Dendritic cell treated with granulocyte-macrophage colony-stimulating factor and Interleukin-4, amounts not matched to agents 40 ng/mL and 50 ng/mL, for 4 days (primary cell): ENCODE measurements at regions not wholly inside any gene's neighbourhood (a gene's known extent, or its start where the extent isn't known, plus 50 kb on each side); places are given as distances from the start of the nearest gene placed in this dataset.

ENCODE experiments used
- H3K27ac Mint-ChIP-seq: one replicate; pipeline ENCODE4 v1.8.0; 2022; ENCODE audit warnings: mild to moderate bottlenecking, mixed read lengths
- H3K27me3 Mint-ChIP-seq: one replicate; pipeline ENCODE4 v1.8.0; 2022; ENCODE audit warnings: mild to moderate bottlenecking, mixed read lengths
- H3K36me3 Mint-ChIP-seq: one replicate; pipeline ENCODE4 v1.8.0; 2022; ENCODE audit warnings: low read depth, mixed read lengths
- H3K4me1 Mint-ChIP-seq: one replicate; pipeline ENCODE4 v1.8.0; 2022; ENCODE audit warnings: low read depth, mixed read lengths
- H3K4me3 Mint-ChIP-seq: one replicate; pipeline ENCODE4 v1.8.0; 2022; ENCODE audit warnings: mild to moderate bottlenecking, moderate library complexity, mixed read lengths
- H3K9me3 Mint-ChIP-seq: one replicate; pipeline ENCODE4 v1.8.0; 2022; ENCODE audit warnings: mixed read lengths
- intact Hi-C: fragments of 100-400 bp; cut with micrococcal nuclease; formaldehyde crosslinking; loops from one replicate; pipeline ENCODE4 v1.15.0; 2022

DNA sequence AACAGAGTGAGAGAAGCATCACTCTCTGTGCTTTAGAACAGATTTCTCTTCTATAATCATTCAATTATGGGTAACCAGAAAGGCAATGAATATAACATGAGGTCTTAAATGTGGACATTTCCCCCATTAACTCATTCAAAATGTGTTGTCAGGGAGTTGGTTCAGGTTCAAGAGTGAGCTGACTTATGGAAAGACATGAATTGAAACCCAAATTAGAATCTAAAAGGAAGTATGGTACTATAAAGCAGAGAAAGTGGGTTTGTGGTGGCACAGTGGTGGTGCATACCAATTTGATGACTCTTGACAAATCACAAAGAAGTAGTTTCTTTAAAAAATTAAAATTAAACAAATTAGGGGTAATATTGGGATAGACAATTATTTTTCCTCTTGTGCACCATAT, 114.6 kb upstream of the MEOX2 start:
- H3K27ac Mint-ChIP-seq: no peak overlapping the region
- no peak overlapping the region for H3K4me3 Mint-ChIP-seq
- H3K27me3 Mint-ChIP-seq: no peaks in the 10 kb centered on the region
- intact Hi-C loops: no loop called here
- H3K9me3 Mint-ChIP-seq: no peaks in the 10 kb centered on the region
- no peaks in the 10 kb centered on the region for H3K36me3 Mint-ChIP-seq
- H3K4me1 Mint-ChIP-seq: no peaks in the 10 kb centered on the region

DNA sequence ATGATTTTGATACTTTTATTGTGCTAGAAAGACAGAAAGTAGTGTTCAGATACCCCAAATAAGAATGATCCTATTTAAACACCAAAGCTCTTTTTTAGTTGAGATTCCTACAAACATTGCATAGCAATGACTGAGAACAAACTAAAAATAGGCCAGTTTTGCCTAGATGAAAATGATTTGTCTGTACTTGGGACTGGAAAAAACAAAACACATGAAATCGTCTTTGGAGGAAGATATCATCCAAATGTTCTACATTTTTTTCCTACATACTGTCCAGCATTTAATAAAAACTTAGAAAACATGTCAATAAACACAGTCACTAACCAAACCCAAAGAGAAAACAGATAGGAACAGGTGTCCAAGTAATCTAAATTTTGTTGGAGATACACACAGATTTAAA, 111.6 kb upstream of the MEOX2 start:
- H3K27ac Mint-ChIP-seq: no peak overlapping the region
- peaks cover 9% of the 10 kb centered on the region for H3K9me3 Mint-ChIP-seq
- H3K4me3 Mint-ChIP-seq: no peak overlapping the region
- H3K27me3 Mint-ChIP-seq: no peaks in the 10 kb centered on the region
- intact Hi-C loops: no loop called here
- H3K4me1 Mint-ChIP-seq: no peaks in the 10 kb centered on the region
- no peaks in the 10 kb centered on the region for H3K36me3 Mint-ChIP-seq

GRCh38 chr7:15795393-15795792, 108.9 kb upstream of the MEOX2 start:
- intact Hi-C loops: no loop called here
- H3K4me3 Mint-ChIP-seq: no peak overlapping the region
- no peaks in the 10 kb centered on the region for H3K27me3 Mint-ChIP-seq
- no peaks in the 10 kb centered on the region for H3K4me1 Mint-ChIP-seq
- H3K9me3 Mint-ChIP-seq: peaks cover 9% of the 10 kb centered on the region
- H3K27ac Mint-ChIP-seq: no peak overlapping the region
- no peaks in the 10 kb centered on the region for H3K36me3 Mint-ChIP-seq

DNA sequence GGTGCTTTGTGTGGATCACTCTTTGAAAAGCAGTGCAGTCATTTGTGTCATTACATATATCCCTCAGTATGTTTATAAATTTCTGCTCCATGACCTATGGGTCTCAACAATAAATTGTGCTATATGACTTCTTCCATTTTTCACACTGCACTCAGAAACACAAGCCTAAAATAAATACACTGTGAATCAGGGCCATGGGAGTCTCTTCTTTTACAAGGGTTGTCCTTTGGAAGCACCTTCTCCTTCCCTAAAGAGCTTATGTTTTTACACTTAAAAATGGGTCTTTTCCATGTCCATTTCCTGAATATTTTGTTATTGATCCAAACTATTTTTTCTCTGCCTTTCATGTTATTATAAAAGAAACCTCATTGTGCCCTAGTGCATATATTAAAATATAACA, 108.3 kb upstream of the MEOX2 start:
- no peaks in the 10 kb centered on the region for H3K4me1 Mint-ChIP-seq

DNA sequence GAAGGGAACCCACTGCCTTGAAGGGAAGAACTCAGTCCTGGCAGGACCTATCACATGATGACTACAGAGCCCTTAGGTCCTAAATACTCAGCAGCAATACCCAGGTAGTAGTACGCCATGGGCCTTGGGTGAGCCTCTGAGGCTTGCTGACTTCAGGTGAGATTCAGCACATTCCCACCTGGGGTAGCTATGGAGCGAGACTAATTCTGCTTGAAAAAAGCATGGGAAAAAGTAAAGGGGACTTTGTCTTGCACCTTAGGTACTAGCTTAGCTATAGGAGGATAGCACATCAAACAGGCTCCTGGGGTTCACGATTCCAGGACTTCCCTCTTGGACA, 98.2 kb upstream of the MEOX2 start:
- no peak overlapping the region for H3K27ac Mint-ChIP-seq
- H3K27me3 Mint-ChIP-seq: no peaks in the 10 kb centered on the region
- H3K4me3 Mint-ChIP-seq: no peak overlapping the region
- no peaks in the 10 kb centered on the region for H3K36me3 Mint-ChIP-seq
- intact Hi-C loops: no loop called here
- peaks cover 13% of the 10 kb centered on the region for H3K9me3 Mint-ChIP-seq
- H3K4me1 Mint-ChIP-seq: no peaks in the 10 kb centered on the region

More for the DNA sequence above, 108.3 kb upstream of the MEOX2 start:
- Mint-ChIP-seq H3K9me3 (peaks cover 9% of the 10 kb centered on the region), H3K36me3 (no peaks in the 10 kb centered on the region), H3K4me3 (no peak overlapping the region), H3K27ac (no peak overlapping the region), H3K27me3 (no peaks in the 10 kb centered on the region)
- intact Hi-C loops: no loop called here

- Mint-ChIP-seq H3K36me3 (no peaks in the 10 kb centered on the region), H3K9me3 (peaks cover 13% of the 10 kb centered on the region), H3K4me3 (no peak overlapping the region), H3K27ac (no peak overlapping the region), H3K27me3 (no peaks in the 10 kb centered on the region), H3K4me1 (no peaks in the 10 kb centered on the region)
- intact Hi-C loops: no loop called here
Measured at GRCh38 chr7:15783987-15784693, 97.7 kb upstream of the MEOX2 start.

DNA sequence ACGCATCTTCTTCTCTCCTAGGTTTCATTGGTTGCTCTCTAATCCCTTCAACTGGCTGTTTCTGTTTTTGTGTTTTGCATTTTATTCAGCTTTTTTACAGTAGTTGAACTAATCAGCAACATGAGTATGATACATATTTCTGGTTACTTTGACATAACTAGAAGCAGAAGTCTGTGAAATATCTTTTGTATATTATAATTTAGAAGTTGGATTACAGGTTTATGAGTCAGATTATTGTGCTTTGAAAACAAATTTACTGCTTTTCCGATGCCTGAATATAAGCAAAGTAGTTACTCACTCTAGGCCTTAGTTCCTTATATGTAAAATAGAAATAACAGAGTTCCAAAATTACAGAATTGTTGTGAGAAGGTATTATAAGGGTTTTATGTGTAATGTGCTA, 96.2 kb upstream of the MEOX2 start:
- no peaks in the 10 kb centered on the region for H3K4me1 Mint-ChIP-seq
- intact Hi-C loops: no loop called here
- no peak overlapping the region for H3K27ac Mint-ChIP-seq
- H3K4me3 Mint-ChIP-seq: no peak overlapping the region
- H3K9me3 Mint-ChIP-seq: peaks cover 4% of the 10 kb centered on the region
- no peaks in the 10 kb centered on the region for H3K27me3 Mint-ChIP-seq
- no peaks in the 10 kb centered on the region for H3K36me3 Mint-ChIP-seq

DNA sequence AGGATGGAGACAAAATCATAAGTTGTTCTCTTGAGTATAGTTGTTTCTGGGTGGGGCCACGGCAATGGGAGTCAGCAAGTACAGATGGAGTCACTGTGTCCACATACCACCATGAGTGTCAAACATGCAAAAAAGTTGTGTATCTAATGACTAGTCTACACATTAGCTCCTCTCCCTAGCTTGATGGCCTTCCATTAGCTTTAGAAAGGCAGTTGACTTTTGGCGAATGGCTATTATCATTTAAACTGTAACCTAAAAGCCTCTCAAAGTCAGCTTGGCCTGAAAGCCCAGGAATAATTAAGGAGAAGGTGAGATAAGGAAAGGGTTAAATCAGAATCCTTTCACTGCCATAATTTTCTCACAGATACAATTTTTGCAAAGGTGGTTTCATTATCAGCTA, 95.5 kb upstream of the MEOX2 start:
- no peaks in the 10 kb centered on the region for H3K36me3 Mint-ChIP-seq
- no peaks in the 10 kb centered on the region for H3K4me1 Mint-ChIP-seq
- no peaks in the 10 kb centered on the region for H3K9me3 Mint-ChIP-seq
- H3K27ac Mint-ChIP-seq: no peak overlapping the region
- no peaks in the 10 kb centered on the region for H3K27me3 Mint-ChIP-seq
- no peak overlapping the region for H3K4me3 Mint-ChIP-seq
- intact Hi-C loops: no loop called here

- intact Hi-C loops: no loop called here
- Mint-ChIP-seq H3K27me3 (no peaks in the 10 kb centered on the region), H3K4me3 (no peak overlapping the region), H3K36me3 (no peaks in the 10 kb centered on the region), H3K4me1 (no peaks in the 10 kb centered on the region), H3K9me3 (no peaks in the 10 kb centered on the region), H3K27ac (no peak overlapping the region)
Measured at GRCh38 chr7:15780271-15780670, 93.8 kb upstream of the MEOX2 start.

DNA sequence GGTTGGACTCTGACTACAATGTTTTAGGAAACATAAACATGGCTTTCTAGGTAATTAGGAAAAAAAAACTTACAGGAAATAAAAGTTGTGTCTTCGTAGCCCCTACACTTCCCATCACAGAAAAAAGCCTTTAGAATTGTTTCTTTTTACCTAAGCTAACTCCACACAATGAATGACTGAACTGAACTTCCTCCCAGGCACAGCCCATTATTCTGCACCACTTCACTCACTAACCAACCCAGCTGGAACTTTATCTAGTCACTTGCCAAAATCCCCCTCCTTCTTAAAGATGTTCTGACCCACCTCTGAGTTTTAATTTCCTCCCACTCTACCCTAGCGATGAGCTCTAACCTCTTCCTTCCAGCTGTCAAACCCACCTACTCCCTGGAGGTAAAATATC, 91.7 kb upstream of the MEOX2 start:
- H3K36me3 Mint-ChIP-seq: no peaks in the 10 kb centered on the region
- H3K27ac Mint-ChIP-seq: no peak overlapping the region
- H3K27me3 Mint-ChIP-seq: no peaks in the 10 kb centered on the region
- H3K4me1 Mint-ChIP-seq: no peaks in the 10 kb centered on the region
- intact Hi-C loops: no loop called here
- no peak overlapping the region for H3K4me3 Mint-ChIP-seq
- H3K9me3 Mint-ChIP-seq: peaks cover 9% of the 10 kb centered on the region

- peaks cover 22% of the 10 kb centered on the region for H3K9me3 Mint-ChIP-seq
Measured at GRCh38 chr7:15765753-15766152, 79.3 kb upstream of the MEOX2 start.

GRCh38 chr7:15764851-15765382, 78.4 kb upstream of the MEOX2 start:
- H3K27me3 Mint-ChIP-seq: no peaks in the 10 kb centered on the region
- H3K36me3 Mint-ChIP-seq: no peaks in the 10 kb centered on the region
- no peak overlapping the region for H3K27ac Mint-ChIP-seq
- intact Hi-C loops: no loop called here
- H3K4me3 Mint-ChIP-seq: no peak overlapping the region
- no peaks in the 10 kb centered on the region for H3K4me1 Mint-ChIP-seq
- H3K9me3 Mint-ChIP-seq: peaks cover 13% of the 10 kb centered on the region

More at GRCh38 chr7:15765753-15766152, 79.3 kb upstream of the MEOX2 start:
- no peaks in the 10 kb centered on the region for H3K36me3 Mint-ChIP-seq
- H3K27me3 Mint-ChIP-seq: no peaks in the 10 kb centered on the region
- no peaks in the 10 kb centered on the region for H3K4me1 Mint-ChIP-seq
- intact Hi-C loops: no loop called here
- H3K4me3 Mint-ChIP-seq: no peak overlapping the region
- H3K27ac Mint-ChIP-seq: no peak overlapping the region

GRCh38 chr7:15764010-15764409, 77.5 kb upstream of the MEOX2 start:
- Mint-ChIP-seq H3K4me1 (no peaks in the 10 kb centered on the region), H3K4me3 (no peak overlapping the region), H3K27ac (no peak overlapping the region), H3K9me3 (peaks cover 14% of the 10 kb centered on the region), H3K36me3 (no peaks in the 10 kb centered on the region), H3K27me3 (no peaks in the 10 kb centered on the region)
- intact Hi-C loops: no loop called here

DNA sequence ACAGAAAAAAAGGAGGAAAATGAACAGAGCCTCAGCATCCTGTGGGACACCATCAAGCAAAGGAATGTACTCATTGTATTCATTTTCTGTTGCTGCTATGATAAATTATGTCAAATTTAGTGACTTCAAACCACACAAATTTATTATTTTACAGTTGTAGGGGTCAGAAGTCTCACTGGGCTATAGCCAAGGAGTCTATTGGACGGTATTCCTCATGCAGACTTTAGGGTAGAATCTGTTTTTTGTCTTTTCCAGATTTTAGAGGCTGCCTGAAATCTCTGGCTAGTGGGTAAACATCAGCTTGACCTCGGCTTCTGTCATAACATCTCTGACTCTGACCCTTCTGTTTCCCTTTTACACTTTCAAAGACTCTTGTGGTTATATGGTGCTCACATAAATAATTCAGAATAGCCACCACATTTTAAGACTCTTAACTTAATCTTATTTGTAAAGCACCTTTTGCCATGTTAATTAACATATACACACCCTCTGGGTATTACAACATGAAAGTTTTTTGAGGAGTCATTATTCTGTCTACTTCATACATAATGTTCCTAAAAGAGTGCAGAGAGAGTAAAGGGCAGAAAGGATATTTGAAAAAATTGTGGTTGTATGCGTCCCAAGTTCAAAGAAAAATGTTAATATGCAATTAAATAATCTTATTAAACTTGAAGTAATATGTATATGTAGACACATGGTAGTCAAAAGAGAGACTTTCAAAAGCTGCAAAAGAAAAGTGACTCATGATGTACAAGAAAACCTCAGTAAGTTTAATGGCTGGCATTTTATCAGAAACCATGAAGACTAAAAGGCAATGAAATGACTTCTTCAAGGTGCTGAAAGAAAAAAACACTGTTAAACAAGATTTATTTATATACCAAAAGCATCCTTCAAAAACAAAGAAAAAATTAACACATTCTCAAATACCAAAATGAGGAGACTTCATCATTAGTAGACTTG, 70.8 kb upstream of the MEOX2 start:
- peaks cover 9% of the 10 kb centered on the region for H3K9me3 Mint-ChIP-seq
- H3K27ac Mint-ChIP-seq: no peak overlapping the region
- H3K4me1 Mint-ChIP-seq: no peaks in the 10 kb centered on the region
- no peaks in the 10 kb centered on the region for H3K36me3 Mint-ChIP-seq
- intact Hi-C loops: no loop called here
- no peak overlapping the region for H3K4me3 Mint-ChIP-seq
- H3K27me3 Mint-ChIP-seq: no peaks in the 10 kb centered on the region
